HEK293 (cell line): ENCODE measurements at regions not wholly inside any gene's neighbourhood (a gene's known extent, or its start where the extent isn't known, plus 50 kb on each side); places are given as distances from the start of the nearest gene placed in this dataset.

ENCODE experiments used
- CTCF ChIA-PET: fragments of 350-600 bp; formaldehyde crosslinking; extraction: SDS; loops from one replicate; lab custom pipeline; 2021; ENCODE audit warnings: antibody characterized with exemption; lab: Yijun Ruan, JAX
- POLR2A ChIA-PET: fragments of 300-600 bp; formaldehyde crosslinking; extraction: SDS; loops from one replicate; lab custom pipeline; 2020; ENCODE audit warnings: antibody characterized with exemption, inconsistent platforms; lab: Yijun Ruan, JAX
- H3K27ac ChIP-seq: fragments of 200-500 bp; sonication (Bioruptor generic); 2 replicates; pipeline ENCODE4 v1.5.1; 2014; ENCODE audit warnings: low read depth, low read length, control low read depth, inconsistent platforms; ENCODE audit errors: extremely low read depth
- H3K36me3 ChIP-seq, 2 experiments: fragments of 200-500 bp in 1 of 2; sonication (Bioruptor generic) in 1 of 2; 1 replicate in 1 of 2; 2 replicates in 1 of 2; pipeline ENCODE4 v1.5.1; 2014 to 2017; ENCODE audit warnings: inconsistent platforms in 2 of 2, low read length in 2 of 2; ENCODE audit not compliant: control insufficient read depth in 2 of 2, insufficient read depth in 1 of 2
- H3K4me1 ChIP-seq: fragments of 200-500 bp; sonication (Bioruptor generic); 2 replicates; pipeline ENCODE4 v1.5.1; 2014; ENCODE audit warnings: mild to moderate bottlenecking, low read length, inconsistent platforms; ENCODE audit not compliant: control insufficient read depth, insufficient read depth
- H3K4me3 ChIP-seq: 2 replicates; pipeline ENCODE4 v1.5.1; 2011; ENCODE audit warnings: low read depth, mild to moderate bottlenecking, control low read depth, low read length, moderate library complexity
- H3K9me3 ChIP-seq: fragments of 200-500 bp; sonication (Bioruptor generic); 2 replicates; pipeline ENCODE4 v1.5.1; 2014; ENCODE audit warnings: low read depth, low read length, inconsistent platforms; ENCODE audit not compliant: control insufficient read depth, insufficient read depth
- HOXD13 ChIP-seq: sonication (generic); formaldehyde crosslinking; IDR thresholded peaks from 2 replicates; pipeline ENCODE4 v1.8.0; 2022; ENCODE audit warnings: missing genetic modification reagents, borderline replicate concordance
- KLF7 ChIP-seq: fragments of 450-650 bp; formaldehyde crosslinking; IDR thresholded peaks from 2 replicates; pipeline ENCODE4 v1.5.1; 2016; ENCODE audit warnings: missing biosample characterization, missing genetic modification characterization, borderline replicate concordance
- KLF8 ChIP-seq: fragments of 450-650 bp; formaldehyde crosslinking; IDR thresholded peaks from 2 replicates; pipeline ENCODE4 v1.5.1; 2016; ENCODE audit warnings: missing biosample characterization, missing genetic modification characterization
- MZF1 ChIP-seq: fragments of 450-650 bp; formaldehyde crosslinking; IDR thresholded peaks from 2 replicates; pipeline ENCODE4 v1.5.1; 2017; ENCODE audit warnings: missing biosample characterization, missing genetic modification characterization, borderline replicate concordance
- SALL2 ChIP-seq: fragments of 450-650 bp; formaldehyde crosslinking; IDR thresholded peaks from 2 replicates; pipeline ENCODE4 v1.5.0; 2017; ENCODE audit warnings: missing biosample characterization, mild to moderate bottlenecking, missing genetic modification characterization, borderline replicate concordance
- WT1 ChIP-seq: fragments of 450-650 bp; formaldehyde crosslinking; IDR thresholded peaks from 2 replicates; pipeline ENCODE4 v1.5.1; 2016; ENCODE audit warnings: missing biosample characterization, missing genetic modification characterization
- ZBTB21 ChIP-seq: fragments of 450-650 bp; formaldehyde crosslinking; IDR thresholded peaks from 2 replicates; pipeline ENCODE4 v1.5.1; 2017; ENCODE audit warnings: missing biosample characterization, missing genetic modification characterization
- ZNF214 ChIP-seq: fragments of 450-650 bp; formaldehyde crosslinking; IDR thresholded peaks from 2 replicates; pipeline ENCODE4 v1.5.1; 2017; ENCODE audit warnings: missing biosample characterization, mild to moderate bottlenecking, missing genetic modification characterization, borderline replicate concordance
- ZNF23 ChIP-seq: fragments of 450-650 bp; formaldehyde crosslinking; IDR thresholded peaks from 2 replicates; pipeline ENCODE4 v1.5.1; 2016; ENCODE audit warnings: missing biosample characterization, missing genetic modification characterization, borderline replicate concordance
- ZNF239 ChIP-seq: fragments of 450-650 bp; formaldehyde crosslinking; IDR thresholded peaks from 2 replicates; pipeline ENCODE4 v1.5.1; 2016; ENCODE audit warnings: missing biosample characterization, missing genetic modification characterization
- ZNF530 ChIP-seq: fragments of 450-650 bp; formaldehyde crosslinking; IDR thresholded peaks from 2 replicates; pipeline ENCODE4 v1.5.1; 2016; ENCODE audit warnings: low read depth, missing biosample characterization, missing genetic modification characterization
- ZNF707 ChIP-seq: fragments of 450-650 bp; formaldehyde crosslinking; IDR thresholded peaks from 2 replicates; pipeline ENCODE4 v1.5.1; 2016; ENCODE audit warnings: missing biosample characterization, missing genetic modification characterization
- ZNF776 ChIP-seq: fragments of 450-650 bp; formaldehyde crosslinking; IDR thresholded peaks from 2 replicates; pipeline ENCODE4 v1.5.0; 2017; ENCODE audit warnings: missing biosample characterization, missing genetic modification characterization, borderline replicate concordance
- TF ChIP-seq, protein P1 (sequence below): fragments of 450-650 bp; formaldehyde crosslinking; IDR thresholded peaks from 2 replicates; pipeline ENCODE4 v1.5.1; 2016; ENCODE audit warnings: missing biosample characterization, missing genetic modification characterization
- TF ChIP-seq, protein P2 (sequence below): fragments of 450-650 bp; formaldehyde crosslinking; IDR thresholded peaks from 2 replicates; pipeline ENCODE4 v1.5.1; 2016; ENCODE audit warnings: missing biosample characterization, missing genetic modification characterization, borderline replicate concordance
- TF ChIP-seq, protein P3 (sequence below): fragments of 450-650 bp; formaldehyde crosslinking; IDR thresholded peaks from 2 replicates; pipeline ENCODE4 v1.5.1; 2017; ENCODE audit warnings: missing biosample characterization, mild to moderate bottlenecking, missing genetic modification characterization, moderate library complexity
- TF ChIP-seq, protein P4 (sequence below): fragments of 450-650 bp; formaldehyde crosslinking; IDR thresholded peaks from 2 replicates; pipeline ENCODE4 v1.5.1; 2016; ENCODE audit warnings: missing biosample characterization, missing genetic modification characterization
- TF ChIP-seq, protein P5 (sequence below): fragments of 450-650 bp; formaldehyde crosslinking; IDR thresholded peaks from 2 replicates; pipeline ENCODE4 v1.5.1; 2016; ENCODE audit warnings: missing biosample characterization, missing genetic modification characterization
- TF ChIP-seq, protein P6 (sequence below): fragments of 450-650 bp; formaldehyde crosslinking; IDR thresholded peaks from 2 replicates; pipeline ENCODE4 v1.5.1; 2016; ENCODE audit warnings: missing biosample characterization, missing genetic modification characterization

DNA sequence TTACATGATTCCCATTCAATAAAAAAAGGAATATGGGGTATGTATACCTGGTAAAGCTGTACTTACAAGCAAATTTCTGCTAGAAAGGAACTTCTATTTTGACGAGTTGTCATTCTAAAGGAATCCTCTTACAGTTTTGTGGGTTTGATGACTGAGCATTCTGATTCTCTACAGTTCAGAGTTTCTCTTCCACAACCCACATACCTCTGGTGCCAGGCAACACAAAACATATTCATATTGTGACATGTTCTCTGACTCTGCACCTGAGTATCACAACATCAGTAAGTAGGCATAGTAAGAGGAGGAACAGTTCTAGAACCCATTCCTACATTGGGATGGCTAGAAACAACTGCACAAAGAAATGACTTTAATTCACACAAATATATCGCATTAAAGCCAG is 636.6 kb downstream of the MED13L start:
- Histone ChIP-seq H3K4me1 (no peaks in the 10 kb centered on the region), H3K4me3 (no peak overlapping the region), H3K36me3 (no peaks in the 10 kb centered on the region), H3K27ac (no peak overlapping the region), H3K9me3 (no peaks in the 10 kb centered on the region)
- TF ChIP-seq KLF7 (tag by site-specific recombination) (no peak), WT1 (no peak), ZNF776 (no peak), KLF8 (no peak), HOXD13 (CRISPR knock-in tag) (no peak), ZNF214 (tag by site-specific recombination) (no peak), ZNF23 (no peak), ZBTB21 (tag by site-specific recombination) (no peak), MZF1 (tag by site-specific recombination) (no peak)
- TF ChIP-seq, protein P1, sequence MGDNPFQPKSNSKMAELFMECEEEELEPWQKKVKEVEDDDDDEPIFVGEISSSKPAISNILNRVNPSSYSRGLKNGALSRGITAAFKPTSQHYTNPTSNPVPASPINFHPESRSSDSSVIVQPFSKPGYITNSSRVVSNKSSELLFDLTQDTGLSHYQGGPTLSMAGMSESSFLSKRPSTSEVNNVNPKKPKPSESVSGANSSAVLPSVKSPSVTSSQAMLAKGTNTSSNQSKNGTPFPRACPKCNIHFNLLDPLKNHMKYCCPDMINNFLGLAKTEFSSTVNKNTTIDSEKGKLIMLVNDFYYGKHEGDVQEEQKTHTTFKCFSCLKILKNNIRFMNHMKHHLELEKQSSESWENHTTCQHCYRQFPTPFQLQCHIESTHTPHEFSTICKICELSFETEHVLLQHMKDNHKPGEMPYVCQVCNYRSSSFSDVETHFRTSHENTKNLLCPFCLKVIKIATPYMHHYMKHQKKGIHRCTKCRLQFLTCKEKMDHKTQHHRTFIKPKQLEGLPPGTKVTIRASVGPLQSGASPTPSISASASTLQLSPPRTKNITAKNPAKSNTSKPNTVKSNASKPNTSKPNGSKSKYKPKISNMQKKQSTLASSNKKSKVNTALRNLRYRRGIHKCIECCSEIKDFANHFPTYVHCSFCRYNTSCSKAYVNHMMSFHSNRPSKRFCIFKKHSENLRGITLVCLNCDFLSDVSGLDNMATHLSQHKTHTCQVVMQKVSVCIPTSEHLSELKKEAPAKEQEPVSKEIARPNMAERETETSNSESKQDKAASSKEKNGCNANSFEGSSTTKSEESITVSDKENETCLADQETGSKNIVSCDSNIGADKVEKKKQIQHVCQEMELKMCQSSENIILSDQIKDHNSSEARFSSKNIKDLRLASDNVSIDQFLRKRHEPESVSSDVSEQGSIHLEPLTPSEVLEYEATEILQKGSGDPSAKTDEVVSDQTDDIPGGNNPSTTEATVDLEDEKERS (tag by site-specific recombination) = no peak
- TF ChIP-seq, protein P2, sequence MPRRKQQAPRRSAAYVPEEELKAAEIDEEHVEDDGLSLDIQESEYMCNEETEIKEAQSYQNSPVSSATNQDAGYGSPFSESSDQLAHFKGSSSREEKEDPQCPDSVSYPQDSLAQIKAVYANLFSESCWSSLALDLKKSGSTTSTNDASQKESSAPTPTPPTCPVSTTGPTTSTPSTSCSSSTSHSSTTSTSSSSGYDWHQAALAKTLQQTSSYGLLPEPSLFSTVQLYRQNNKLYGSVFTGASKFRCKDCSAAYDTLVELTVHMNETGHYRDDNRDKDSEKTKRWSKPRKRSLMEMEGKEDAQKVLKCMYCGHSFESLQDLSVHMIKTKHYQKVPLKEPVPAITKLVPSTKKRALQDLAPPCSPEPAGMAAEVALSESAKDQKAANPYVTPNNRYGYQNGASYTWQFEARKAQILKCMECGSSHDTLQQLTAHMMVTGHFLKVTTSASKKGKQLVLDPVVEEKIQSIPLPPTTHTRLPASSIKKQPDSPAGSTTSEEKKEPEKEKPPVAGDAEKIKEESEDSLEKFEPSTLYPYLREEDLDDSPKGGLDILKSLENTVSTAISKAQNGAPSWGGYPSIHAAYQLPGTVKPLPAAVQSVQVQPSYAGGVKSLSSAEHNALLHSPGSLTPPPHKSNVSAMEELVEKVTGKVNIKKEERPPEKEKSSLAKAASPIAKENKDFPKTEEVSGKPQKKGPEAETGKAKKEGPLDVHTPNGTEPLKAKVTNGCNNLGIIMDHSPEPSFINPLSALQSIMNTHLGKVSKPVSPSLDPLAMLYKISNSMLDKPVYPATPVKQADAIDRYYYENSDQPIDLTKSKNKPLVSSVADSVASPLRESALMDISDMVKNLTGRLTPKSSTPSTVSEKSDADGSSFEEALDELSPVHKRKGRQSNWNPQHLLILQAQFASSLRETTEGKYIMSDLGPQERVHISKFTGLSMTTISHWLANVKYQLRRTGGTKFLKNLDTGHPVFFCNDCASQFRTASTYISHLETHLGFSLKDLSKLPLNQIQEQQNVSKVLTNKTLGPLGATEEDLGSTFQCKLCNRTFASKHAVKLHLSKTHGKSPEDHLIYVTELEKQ = no peak
- ChIA-PET CTCF (no interaction called here), POLR2A (no interaction called here)

DNA sequence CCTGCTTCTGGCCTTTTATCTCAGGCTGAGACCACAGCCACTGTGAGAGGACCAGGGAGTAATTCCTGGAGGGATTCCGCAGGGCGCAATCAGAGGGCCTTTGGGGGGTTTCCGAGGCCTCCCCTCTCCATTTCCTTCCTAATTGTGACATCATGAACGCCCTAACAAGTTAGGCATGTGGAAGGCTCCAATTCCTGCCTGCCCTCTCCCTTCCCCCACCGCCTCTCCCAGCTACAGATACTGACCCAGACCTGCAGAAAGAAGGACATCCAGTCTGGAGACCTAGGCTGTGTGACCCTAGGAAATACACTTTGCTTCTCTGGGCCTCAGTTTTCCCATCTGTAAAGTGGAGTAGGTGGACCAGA is 637.9 kb downstream of the MED13L start:
- ChIA-PET POLR2A (no interaction called here), CTCF (no interaction called here)
- TF ChIP-seq, protein P3, sequence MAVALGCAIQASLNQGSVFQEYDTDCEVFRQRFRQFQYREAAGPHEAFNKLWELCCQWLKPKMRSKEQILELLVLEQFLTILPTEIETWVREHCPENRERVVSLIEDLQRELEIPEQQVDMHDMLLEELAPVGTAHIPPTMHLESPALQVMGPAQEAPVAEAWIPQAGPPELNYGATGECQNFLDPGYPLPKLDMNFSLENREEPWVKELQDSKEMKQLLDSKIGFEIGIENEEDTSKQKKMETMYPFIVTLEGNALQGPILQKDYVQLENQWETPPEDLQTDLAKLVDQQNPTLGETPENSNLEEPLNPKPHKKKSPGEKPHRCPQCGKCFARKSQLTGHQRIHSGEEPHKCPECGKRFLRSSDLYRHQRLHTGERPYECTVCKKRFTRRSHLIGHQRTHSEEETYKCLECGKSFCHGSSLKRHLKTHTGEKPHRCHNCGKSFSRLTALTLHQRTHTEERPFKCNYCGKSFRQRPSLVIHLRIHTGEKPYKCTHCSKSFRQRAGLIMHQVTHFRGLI (tag by site-specific recombination) = no peak
- TF ChIP-seq, protein P4, sequence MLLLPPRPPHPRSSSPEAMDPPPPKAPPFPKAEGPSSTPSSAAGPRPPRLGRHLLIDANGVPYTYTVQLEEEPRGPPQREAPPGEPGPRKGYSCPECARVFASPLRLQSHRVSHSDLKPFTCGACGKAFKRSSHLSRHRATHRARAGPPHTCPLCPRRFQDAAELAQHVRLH (tag by site-specific recombination) = no peak
- TF ChIP-seq ZNF707 (tag by site-specific recombination) = no peak
- no peak for TF ChIP-seq ZNF239 (tag by site-specific recombination)
- no peak for TF ChIP-seq ZNF530 (tag by site-specific recombination)
- TF ChIP-seq, protein P5, sequence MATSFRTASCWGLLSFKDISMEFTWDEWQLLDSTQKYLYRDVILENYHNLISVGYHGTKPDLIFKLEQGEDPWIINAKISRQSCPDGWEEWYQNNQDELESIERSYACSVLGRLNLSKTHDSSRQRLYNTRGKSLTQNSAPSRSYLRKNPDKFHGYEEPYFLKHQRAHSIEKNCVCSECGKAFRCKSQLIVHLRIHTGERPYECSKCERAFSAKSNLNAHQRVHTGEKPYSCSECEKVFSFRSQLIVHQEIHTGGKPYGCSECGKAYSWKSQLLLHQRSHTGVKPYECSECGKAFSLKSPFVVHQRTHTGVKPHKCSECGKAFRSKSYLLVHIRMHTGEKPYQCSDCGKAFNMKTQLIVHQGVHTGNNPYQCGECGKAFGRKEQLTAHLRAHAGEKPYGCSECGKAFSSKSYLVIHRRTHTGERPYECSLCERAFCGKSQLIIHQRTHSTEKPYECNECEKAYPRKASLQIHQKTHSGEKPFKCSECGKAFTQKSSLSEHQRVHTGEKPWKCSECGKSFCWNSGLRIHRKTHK = no peak
- TF ChIP-seq SALL2 (tag by site-specific recombination) = no peak
- TF ChIP-seq, protein P6, sequence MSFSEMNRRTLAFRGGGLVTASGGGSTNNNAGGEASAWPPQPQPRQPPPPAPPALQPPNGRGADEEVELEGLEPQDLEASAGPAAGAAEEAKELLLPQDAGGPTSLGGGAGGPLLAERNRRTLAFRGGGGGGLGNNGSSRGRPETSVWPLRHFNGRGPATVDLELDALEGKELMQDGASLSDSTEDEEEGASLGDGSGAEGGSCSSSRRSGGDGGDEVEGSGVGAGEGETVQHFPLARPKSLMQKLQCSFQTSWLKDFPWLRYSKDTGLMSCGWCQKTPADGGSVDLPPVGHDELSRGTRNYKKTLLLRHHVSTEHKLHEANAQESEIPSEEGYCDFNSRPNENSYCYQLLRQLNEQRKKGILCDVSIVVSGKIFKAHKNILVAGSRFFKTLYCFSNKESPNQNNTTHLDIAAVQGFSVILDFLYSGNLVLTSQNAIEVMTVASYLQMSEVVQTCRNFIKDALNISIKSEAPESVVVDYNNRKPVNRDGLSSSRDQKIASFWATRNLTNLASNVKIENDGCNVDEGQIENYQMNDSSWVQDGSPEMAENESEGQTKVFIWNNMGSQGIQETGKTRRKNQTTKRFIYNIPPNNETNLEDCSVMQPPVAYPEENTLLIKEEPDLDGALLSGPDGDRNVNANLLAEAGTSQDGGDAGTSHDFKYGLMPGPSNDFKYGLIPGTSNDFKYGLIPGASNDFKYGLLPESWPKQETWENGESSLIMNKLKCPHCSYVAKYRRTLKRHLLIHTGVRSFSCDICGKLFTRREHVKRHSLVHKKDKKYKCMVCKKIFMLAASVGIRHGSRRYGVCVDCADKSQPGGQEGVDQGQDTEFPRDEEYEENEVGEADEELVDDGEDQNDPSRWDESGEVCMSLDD (tag by site-specific recombination) = no peak
- TF ChIP-seq, all 188 proteins: peak for 0
- Histone ChIP-seq H3K36me3 (no peaks in the 10 kb centered on the region), H3K9me3 (no peaks in the 10 kb centered on the region), H3K27ac (no peak overlapping the region), H3K4me3 (no peak overlapping the region), H3K4me1 (no peaks in the 10 kb centered on the region)
